GM12891 (cell line): ENCODE measurements at regions not wholly inside any gene's neighbourhood (a gene's known extent, or its start where the extent isn't known, plus 50 kb on each side); places are given as distances from the start of the nearest gene placed in this dataset.
"Not testable (repeated sequence)": the region's sequence is repeated elsewhere in the genome, so short reads cannot be mapped to it uniquely, and the experiment has no call there.

ENCODE experiments used
- DNase-seq: peaks from one replicate; pipeline ENCODE4 v3.0.0; 2011; ENCODE audit warnings: low spot score; ENCODE audit not compliant: insufficient read length
- FAIRE-seq: peaks from 2 replicates; lab custom pipeline; 2011; peaks lifted over from hg19 to GRCh38; lab: Jason Lieb, UNC
- PAX5 ChIP-seq: IDR thresholded peaks from 2 replicates; pipeline ENCODE4 v1.6.1; 2011; ENCODE audit warnings: low read length, moderate library complexity, mild to moderate bottlenecking; ENCODE audit not compliant: insufficient read depth, severe bottlenecking
- POLR2A ChIP-seq: IDR thresholded peaks from 2 replicates; pipeline ENCODE4 v1.6.1; 2011; ENCODE audit warnings: low read depth, low read length, control low read depth
- POLR2AphosphoS5 ChIP-seq: IDR thresholded peaks from 2 replicates; pipeline ENCODE4 v1.6.1; 2011; ENCODE audit warnings: low read depth, low read length, control low read depth
- POU2F2 ChIP-seq: IDR thresholded peaks from 2 replicates; pipeline ENCODE4 v1.6.1; 2011; ENCODE audit warnings: low read depth, mild to moderate bottlenecking, control low read depth, low read length, moderate library complexity
- SPI1 ChIP-seq: IDR thresholded peaks from 2 replicates; pipeline ENCODE4 v1.6.1; 2011; ENCODE audit warnings: low read depth, low read length, control low read depth
- TAF1 ChIP-seq: IDR thresholded peaks from 2 replicates; pipeline ENCODE4 v1.6.1; 2011; ENCODE audit warnings: low read depth, low read length, control low read depth

DNA sequence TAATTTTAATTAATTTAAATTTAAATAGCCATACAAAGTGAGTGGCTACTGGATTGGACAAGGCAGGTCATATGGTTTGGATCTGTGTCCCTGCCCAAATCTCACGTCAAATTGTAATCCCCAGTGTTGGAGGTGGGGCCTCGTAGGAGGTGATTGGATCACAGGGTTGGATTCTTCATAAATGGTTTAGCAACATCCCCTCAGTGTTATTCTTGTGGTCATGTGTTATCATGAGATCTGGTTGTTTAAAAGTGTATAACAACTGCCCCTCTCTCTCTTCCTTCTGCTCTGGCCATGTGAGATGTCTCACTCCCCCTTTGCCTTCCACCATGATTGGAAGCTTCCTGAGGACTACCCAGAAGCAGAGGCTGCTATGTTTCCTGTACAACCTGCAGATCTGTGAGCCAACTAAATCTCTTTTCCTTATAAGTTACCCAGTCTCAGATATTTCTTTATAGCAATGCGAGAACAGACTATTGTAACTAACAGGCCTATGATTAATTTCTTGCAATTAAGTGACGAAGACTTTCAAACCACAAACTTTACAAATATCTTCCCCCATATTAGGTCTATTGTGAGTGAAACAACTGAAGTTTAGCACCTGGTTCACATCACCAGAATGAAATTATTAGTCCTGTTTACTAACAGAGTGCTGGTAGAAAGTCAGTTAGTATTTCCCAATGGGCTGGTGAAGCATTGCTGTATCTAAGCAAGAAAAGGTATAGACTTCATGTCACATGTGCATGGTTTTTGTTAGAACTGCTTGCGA is 60.0 kb upstream of the TNFAIP3 start:
- FAIRE-seq (no peak), DNase-seq (no peak)
- no peak for TF ChIP-seq POLR2AphosphoS5
- no peak for TF ChIP-seq SPI1
- no peak for TF ChIP-seq TAF1
- no peak for TF ChIP-seq POLR2A
- TF ChIP-seq POU2F2 = no peak
- TF ChIP-seq PAX5 = no peak

DNA sequence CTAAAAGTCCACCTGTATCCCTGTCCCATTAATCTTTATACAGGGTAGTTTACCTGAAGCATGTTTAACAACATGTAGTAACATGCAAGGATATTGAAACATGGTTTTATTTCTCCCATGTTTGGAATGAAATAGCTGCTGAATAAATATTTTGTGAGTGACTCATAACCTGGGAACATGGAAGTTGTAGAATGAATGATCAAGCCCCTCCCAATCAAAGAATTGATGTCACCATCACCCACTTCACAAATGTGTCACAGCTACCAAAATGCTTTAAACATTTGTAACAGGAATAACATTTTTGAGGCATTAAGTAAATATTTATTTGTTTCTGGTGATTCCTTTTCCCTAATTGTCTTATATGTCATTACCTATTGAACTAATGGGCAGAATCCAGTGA is 58.9 kb upstream of the TNFAIP3 start:
- FAIRE-seq (no peak), DNase-seq (no peak)
- TF ChIP-seq POU2F2 (no peak), TAF1 (no peak), POLR2A (no peak), SPI1 (no peak), PAX5 (no peak)

DNA sequence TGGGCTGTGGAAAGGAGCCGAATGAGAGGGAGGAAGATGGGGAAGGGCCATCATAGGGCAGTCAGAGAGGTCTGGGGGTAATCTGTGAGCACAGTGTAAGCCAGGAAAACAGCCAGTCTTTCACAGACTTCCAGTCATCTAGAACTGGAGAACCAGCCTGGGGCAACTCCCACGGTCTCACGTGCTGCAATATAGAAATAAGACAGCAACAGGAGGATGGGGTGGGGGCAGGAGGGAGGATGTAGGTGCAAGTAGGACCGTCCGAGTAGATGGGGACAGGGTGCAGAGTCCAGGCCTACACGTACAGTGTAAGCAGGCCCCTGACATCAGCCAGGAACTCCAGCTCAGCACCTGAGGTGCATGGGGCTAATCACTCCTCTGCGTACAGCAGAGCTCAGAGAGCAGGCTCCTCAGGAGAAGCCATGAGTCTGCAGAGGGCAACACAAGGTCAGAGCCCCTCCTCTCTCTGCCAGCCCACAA is 58.2 kb upstream of the TNFAIP3 start:
- TF ChIP-seq POU2F2 (no peak), SPI1 (no peak), POLR2A (no peak)
- no peak for DNase-seq
- no peak for FAIRE-seq

DNA sequence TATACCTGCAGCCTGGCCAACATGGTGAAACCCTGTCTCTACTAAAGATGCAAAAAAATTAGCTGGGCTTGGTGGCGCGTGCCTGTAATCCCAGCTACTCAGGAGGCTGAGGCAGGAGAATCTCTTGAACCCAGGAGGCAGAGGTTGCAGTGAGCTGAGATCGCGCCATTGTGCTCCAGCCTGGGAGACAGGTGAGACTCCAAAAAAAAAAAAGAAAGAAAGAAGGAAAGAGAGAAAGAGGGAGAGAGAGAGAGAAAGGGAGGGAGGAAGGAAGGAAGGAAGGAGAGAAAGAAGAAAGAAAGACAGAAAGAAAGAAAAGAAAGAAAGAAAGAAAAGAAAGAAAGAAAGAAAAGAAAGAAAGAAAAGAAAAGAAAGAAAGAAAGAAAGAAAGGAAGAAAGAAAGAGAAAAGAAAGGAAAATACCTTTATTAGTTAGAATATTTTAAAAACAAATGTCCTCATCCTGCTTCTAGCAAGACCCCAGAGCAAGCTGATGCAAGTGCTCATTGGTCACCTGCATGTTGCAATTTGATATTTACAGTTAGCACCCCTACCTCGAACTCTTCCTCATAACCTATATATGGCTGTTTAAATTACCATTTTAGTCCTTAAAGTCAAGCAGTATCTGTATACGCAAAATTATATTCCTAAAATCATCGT is 57.0 kb upstream of the TNFAIP3 start:
- DNase-seq, FAIRE-seq: not testable (repeated sequence)

DNA sequence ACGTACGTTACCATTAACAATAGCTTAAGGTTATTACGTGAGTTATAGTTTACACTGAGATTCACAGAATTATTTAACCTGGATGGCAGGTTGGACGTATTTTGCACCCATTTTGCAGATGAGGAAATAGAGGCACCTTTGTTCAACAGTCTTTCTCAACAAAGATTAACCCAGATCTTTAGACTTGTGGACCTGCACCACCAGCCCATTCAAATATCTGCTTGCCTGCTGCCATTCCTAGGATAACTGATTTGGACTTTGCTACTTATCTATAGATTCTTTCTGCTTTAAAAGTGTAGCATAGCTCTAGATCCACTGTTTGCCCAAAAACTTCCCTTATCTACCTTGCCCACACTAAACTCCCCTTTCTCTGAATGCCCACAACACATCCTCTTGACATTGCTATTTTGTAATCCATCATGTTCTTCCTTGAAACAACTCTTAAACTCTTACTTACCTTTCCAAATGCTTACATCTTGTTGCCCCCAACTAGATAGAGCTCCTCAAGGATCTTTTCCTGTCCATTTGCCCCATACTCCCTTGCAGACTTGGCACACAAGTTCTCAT is 56.4 kb upstream of the TNFAIP3 start:
- no peak for TF ChIP-seq POLR2AphosphoS5
- TF ChIP-seq SPI1 = no peak
- no peak for TF ChIP-seq POU2F2
- TF ChIP-seq POLR2A = no peak
- TF ChIP-seq TAF1 = no peak
- no peak for TF ChIP-seq PAX5
- DNase-seq (no peak), FAIRE-seq (peak; percentile 79)

DNA sequence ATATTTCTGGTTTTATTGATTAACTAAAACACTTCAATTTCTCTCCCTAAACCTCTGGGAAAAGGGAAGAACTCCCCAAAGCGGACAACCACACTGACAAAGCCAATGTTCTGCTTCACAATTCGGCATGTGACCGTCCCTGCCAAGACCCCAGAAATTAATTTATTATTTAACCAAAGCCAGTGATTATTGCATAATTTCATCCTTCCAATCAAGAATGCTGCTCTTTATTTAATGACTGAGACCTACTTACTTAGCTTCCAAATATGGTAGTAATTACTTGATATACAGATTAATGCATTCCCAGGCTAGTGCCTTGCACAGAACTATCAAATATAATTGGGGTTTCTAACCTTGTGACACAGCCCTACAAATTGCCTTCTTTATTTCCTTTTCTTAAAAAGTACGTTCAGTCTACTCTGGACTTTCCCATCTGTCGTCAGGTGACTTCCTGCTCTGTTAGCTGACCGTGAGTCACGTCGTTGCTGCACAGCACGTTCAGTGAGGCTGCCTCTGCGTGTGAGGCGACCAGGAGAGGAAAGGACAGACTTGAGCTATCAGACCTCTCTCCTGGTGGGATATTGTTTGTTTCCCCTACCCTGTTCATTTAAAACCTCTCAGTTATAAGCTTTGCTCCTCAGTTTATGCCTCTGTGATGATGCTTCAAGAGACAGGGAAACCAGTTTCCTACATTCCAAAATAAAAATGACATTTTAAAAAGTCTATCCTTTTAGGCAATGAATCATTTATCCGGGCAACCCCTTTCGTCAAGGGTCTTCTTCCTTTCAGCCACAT is 55.7 kb upstream of the TNFAIP3 start:
- peak; percentile 99 for FAIRE-seq
- TF ChIP-seq TAF1 = 0 out of 2 replicates have a peak, but pooled peaks have one; percentile 58
- peak; percentile 86 for TF ChIP-seq POLR2A
- TF ChIP-seq POLR2AphosphoS5 = peak; percentile 74
- 0 out of 2 replicates have a peak, but pooled peaks have one; percentile 59 for TF ChIP-seq POU2F2
- no peak for TF ChIP-seq PAX5
- TF ChIP-seq SPI1 = no peak
- peak; percentile 55 for DNase-seq

DNA sequence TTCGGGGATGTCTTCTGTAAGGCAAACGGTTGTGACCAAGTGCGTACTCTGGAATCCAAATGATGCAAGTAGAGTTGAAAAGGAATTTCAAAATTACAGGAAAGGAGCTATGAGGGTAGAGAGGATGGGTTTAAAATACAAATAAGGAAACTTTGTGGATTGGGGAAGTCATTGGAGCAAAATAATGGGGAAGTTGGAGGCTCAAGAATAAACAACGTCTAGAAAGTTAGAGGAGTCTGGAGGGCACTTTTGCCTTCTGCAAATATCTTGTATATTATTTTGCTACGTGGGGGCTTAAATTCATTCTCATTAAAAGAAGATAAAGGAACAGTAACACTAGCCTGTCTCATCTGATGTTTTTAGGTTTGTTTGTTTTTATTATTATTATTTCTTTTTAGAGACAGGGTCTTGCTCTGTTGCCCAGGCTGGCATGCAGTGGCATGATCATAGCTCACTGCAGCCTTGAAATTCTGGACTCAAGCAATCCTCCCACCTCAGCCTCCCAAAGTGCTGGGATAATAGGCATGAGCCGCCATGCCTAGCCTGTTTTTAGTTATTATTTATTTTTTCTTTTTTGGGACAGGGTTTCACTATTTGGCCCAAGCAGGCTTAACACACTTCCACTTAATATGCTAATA is 55.0 kb upstream of the TNFAIP3 start:
- no peak for FAIRE-seq
- TF ChIP-seq POLR2A = no peak
- TF ChIP-seq TAF1 = no peak
- no peak for TF ChIP-seq POU2F2
- DNase-seq = no peak

DNA sequence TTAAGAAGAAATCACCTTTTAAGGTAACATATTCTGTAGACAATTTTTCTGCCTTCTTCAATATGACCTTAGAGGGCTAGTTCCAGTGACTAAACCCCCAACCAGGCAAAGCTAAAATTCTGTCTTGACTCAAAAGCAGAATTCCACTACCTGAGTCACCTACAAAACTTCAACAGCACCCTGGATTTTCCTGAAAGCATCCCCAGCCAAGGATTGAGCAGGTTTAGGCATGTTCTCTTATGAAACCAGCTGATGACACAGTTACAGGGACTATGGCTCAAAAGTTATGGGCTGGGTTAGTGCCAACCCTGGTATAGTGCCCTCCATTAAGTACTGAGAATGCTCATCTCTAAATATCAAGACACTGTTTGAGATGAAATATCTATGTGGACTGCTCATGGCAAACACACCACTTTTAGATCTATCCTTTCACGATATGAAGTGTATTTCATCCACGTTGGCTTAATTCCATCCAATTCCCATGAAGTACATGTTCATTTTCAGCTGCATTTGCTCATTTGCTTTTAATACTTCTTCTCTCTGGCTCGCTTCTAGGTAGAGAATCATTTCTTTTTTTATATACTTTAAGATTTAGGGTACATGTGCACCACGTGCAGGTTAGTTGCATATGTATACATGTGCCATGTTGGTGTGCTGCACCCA is 53.6 kb upstream of the TNFAIP3 start:
- FAIRE-seq (peak; percentile 23), DNase-seq (no peak)
- TF ChIP-seq TAF1 (no peak), POU2F2 (no peak), POLR2AphosphoS5 (no peak), SPI1 (no peak)

DNA sequence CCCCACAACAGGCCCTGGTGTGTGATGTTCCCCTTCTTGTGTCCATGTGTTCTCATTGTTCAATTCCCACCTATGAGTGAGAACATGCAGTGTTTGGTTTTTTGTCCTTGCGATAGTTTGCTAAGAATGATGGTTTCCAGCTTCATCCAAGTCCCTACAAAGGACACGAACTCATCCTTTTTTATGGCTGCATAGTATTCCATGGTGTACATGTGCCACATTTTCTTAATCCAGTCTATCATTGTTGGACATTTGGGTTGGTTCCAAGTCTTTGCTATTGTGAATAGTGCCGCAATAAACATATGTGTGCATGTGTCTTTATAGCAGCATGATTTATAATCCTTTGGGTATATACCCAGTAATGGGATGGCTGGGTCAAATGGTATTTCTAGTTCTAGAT is 53.0 kb upstream of the TNFAIP3 start:
- FAIRE-seq, DNase-seq: not testable (repeated sequence)
